ENCODE measurements at regions not wholly inside any gene's neighbourhood (a gene's known extent, or its start where the extent isn't known, plus 50 kb on each side); places are given as distances from the start of the nearest gene placed in this dataset.
"Not testable (repeated sequence)": the region's sequence is repeated elsewhere in the genome, so short reads cannot be mapped to it uniquely, and the experiment has no call there.

GRCh38 chr2:175599966-175600831 is 401.9 kb downstream of the LNPK start:
- no peak for DNase-seq

- DNase-seq, result no peak
Observed at GRCh38 chr2:175597286-175597685, 404.8 kb downstream of the LNPK start.

- no peak for DNase-seq
Observed at GRCh38 chr2:175595139-175595538, 406.9 kb downstream of the LNPK start.

- DNase-seq, result not testable (repeated sequence)
Observed at GRCh38 chr2:175593686-175594525, 408.2 kb downstream of the LNPK start.

GRCh38 chr2:175588213-175588612 is 406.7 kb upstream of the ATP5MC3 start:
- DNase-seq, result not testable (repeated sequence)

GRCh38 chr2:175585496-175585895 is 404.0 kb upstream of the ATP5MC3 start:
- no peak for DNase-seq

- no peak for DNase-seq
Observed at GRCh38 chr2:175580652-175581051, 399.1 kb upstream of the ATP5MC3 start.

GRCh38 chr2:175579646-175580045 is 398.1 kb upstream of the ATP5MC3 start:
- no peak for DNase-seq

- DNase-seq, result no peak
Observed at GRCh38 chr2:175577368-175577970, 396.0 kb upstream of the ATP5MC3 start.

- no peak for DNase-seq
Observed at GRCh38 chr2:175576875-175577274, 395.4 kb upstream of the ATP5MC3 start.

- no peak for DNase-seq
Observed at GRCh38 chr2:175576270-175576669, 394.8 kb upstream of the ATP5MC3 start.

GRCh38 chr2:175575346-175576258 is 394.1 kb upstream of the ATP5MC3 start:
- no peak for DNase-seq

- DNase-seq, result no peak
Observed at GRCh38 chr2:175574069-175574468, 392.6 kb upstream of the ATP5MC3 start.

GRCh38 chr2:175571078-175571653 is 389.7 kb upstream of the ATP5MC3 start:
- no peak for DNase-seq

- DNase-seq, result no peak
Observed at GRCh38 chr2:175568109-175568730, 386.7 kb upstream of the ATP5MC3 start.

- DNase-seq, result no peak
Observed at GRCh38 chr2:175567435-175568061, 386.0 kb upstream of the ATP5MC3 start.

GRCh38 chr2:175560521-175561169 is 379.1 kb upstream of the ATP5MC3 start:
- no peak for DNase-seq

- no peak for DNase-seq
Observed at GRCh38 chr2:175559613-175560012, 378.1 kb upstream of the ATP5MC3 start.

- DNase-seq, result no peak
Observed at GRCh38 chr2:175557810-175558377, 376.4 kb upstream of the ATP5MC3 start.

GRCh38 chr2:175553910-175554309 is 372.4 kb upstream of the ATP5MC3 start:
- no peak for DNase-seq

Data from stimulated activated CD4-positive, alpha-beta T cell treated with anti-CD3 and anti-CD28 coated beads, Interleukin-2, amount 100 ng/mL, for 48 hours (primary cell).